ENCODE measurements at regions not wholly inside any gene's neighbourhood (a gene's known extent, or its start where the extent isn't known, plus 50 kb on each side); places are given as distances from the start of the nearest gene placed in this dataset.

- TF ChIP-seq POLR2A (IDR thresholded peaks at IDR 0.05) (no peak), CTCF (IDR thresholded peaks at IDR 0.05) (no peak), EP300 (IDR thresholded peaks at IDR 0.05) (no peak)
Observed at GRCh38 chr10:107418085-107418806, 253.7 kb upstream of the SORCS1 start.

All from ovary (tissue), 3 donors.